ENCODE measurements at regions not wholly inside any gene's neighbourhood (a gene's known extent, or its start where the extent isn't known, plus 50 kb on each side); places are given as distances from the start of the nearest gene placed in this dataset.
A peak's percentile ranks its signal among the peaks of the same experiment; 100 is the strongest.

- no peak overlapping the region for H3K9ac ChIP-seq (ENCODE audit: insufficient read depth, low read length)
- H4K20me1 ChIP-seq (ENCODE audit: control insufficient read depth, extremely low read depth, insufficient read depth, low read length), result no peaks in the 10 kb centered on the region
- no peaks in the 10 kb centered on the region for H3K27me3 ChIP-seq (ENCODE audit: control insufficient read depth, insufficient read depth, low read length)
- H2AFZ ChIP-seq (ENCODE audit: low read length), result no peak overlapping the region
- H3K36me3 ChIP-seq (ENCODE audit: control insufficient read depth, insufficient read depth, low read length), result no peaks in the 10 kb centered on the region
- DNase-seq (ENCODE audit: low read depth in 2 of 2), result peak in 1 of 2 donors; percentile 21
- H3K9me3 ChIP-seq (ENCODE audit: control insufficient read depth, insufficient read depth, low read depth, low read length), result no peaks in the 10 kb centered on the region
- H3K4me3 ChIP-seq (replicated peaks in 1 of 4; ENCODE audit: control extremely low read depth in 1 of 4, insufficient read depth in 1 of 4, low read depth in 3 of 4, low read length in 4 of 4), result no peak overlapping the region
- H3K27ac ChIP-seq (ENCODE audit: insufficient read depth, low read length), result no peak overlapping the region
- H3K79me2 ChIP-seq (ENCODE audit: control insufficient read depth, insufficient read depth, low read length), result no peaks in the 10 kb centered on the region
- no peak for TF ChIP-seq EZH2 (IDR thresholded peaks at IDR 0.05; ENCODE audit: low read length, missing control alignments)
- TF ChIP-seq CTCF (conservative IDR thresholded peaks at IDR 0.05 in 1 of 2, IDR thresholded peaks at IDR 0.05 in 1 of 2; ENCODE audit: low read depth in 1 of 2, low read length in 2 of 2), result no peak
- H3K4me1 ChIP-seq (ENCODE audit: control insufficient read depth, extremely low read depth, insufficient read depth, low read length), result no peaks in the 10 kb centered on the region
- no peak overlapping the region for H3K4me2 ChIP-seq (ENCODE audit: extremely low read depth, insufficient read depth, low read length)
Measured at GRCh38 chr13:75129331-75129730, 352.6 kb downstream of the TBC1D4 start.

- no peak overlapping the region for H3K9ac ChIP-seq (ENCODE audit: insufficient read depth, low read length)
- H3K4me3 ChIP-seq (replicated peaks in 1 of 4; ENCODE audit: control extremely low read depth in 1 of 4, insufficient read depth in 1 of 4, low read depth in 3 of 4, low read length in 4 of 4), result no peak overlapping the region
- TF ChIP-seq CTCF (conservative IDR thresholded peaks at IDR 0.05 in 1 of 2, IDR thresholded peaks at IDR 0.05 in 1 of 2; ENCODE audit: low read depth in 1 of 2, low read length in 2 of 2), result no peak
- TF ChIP-seq EZH2 (IDR thresholded peaks at IDR 0.05; ENCODE audit: low read length, missing control alignments), result no peak
- H3K4me1 ChIP-seq (ENCODE audit: control insufficient read depth, extremely low read depth, insufficient read depth, low read length), result no peaks in the 10 kb centered on the region
- no peaks in the 10 kb centered on the region for H3K79me2 ChIP-seq (ENCODE audit: control insufficient read depth, insufficient read depth, low read length)
- H2AFZ ChIP-seq (ENCODE audit: low read length), result no peak overlapping the region
- H3K27me3 ChIP-seq (ENCODE audit: control insufficient read depth, insufficient read depth, low read length), result no peaks in the 10 kb centered on the region
- no peak overlapping the region for H3K4me2 ChIP-seq (ENCODE audit: extremely low read depth, insufficient read depth, low read length)
- DNase-seq (ENCODE audit: low read depth in 2 of 2), result no peak
- H3K9me3 ChIP-seq (ENCODE audit: control insufficient read depth, insufficient read depth, low read depth, low read length), result no peaks in the 10 kb centered on the region
- H4K20me1 ChIP-seq (ENCODE audit: control insufficient read depth, extremely low read depth, insufficient read depth, low read length), result no peaks in the 10 kb centered on the region
- no peak overlapping the region for H3K27ac ChIP-seq (ENCODE audit: insufficient read depth, low read length)
- no peaks in the 10 kb centered on the region for H3K36me3 ChIP-seq (ENCODE audit: control insufficient read depth, insufficient read depth, low read length)
Measured at GRCh38 chr13:75124415-75124814, 357.6 kb downstream of the TBC1D4 start.

- DNase-seq (ENCODE audit: low read depth in 2 of 2), result no peak
- H4K20me1 ChIP-seq (ENCODE audit: control insufficient read depth, extremely low read depth, insufficient read depth, low read length), result no peaks in the 10 kb centered on the region
- H3K4me1 ChIP-seq (ENCODE audit: control insufficient read depth, extremely low read depth, insufficient read depth, low read length), result no peaks in the 10 kb centered on the region
- no peak overlapping the region for H3K4me3 ChIP-seq (replicated peaks in 1 of 4; ENCODE audit: control extremely low read depth in 1 of 4, insufficient read depth in 1 of 4, low read depth in 3 of 4, low read length in 4 of 4)
- no peak for TF ChIP-seq EZH2 (IDR thresholded peaks at IDR 0.05; ENCODE audit: low read length, missing control alignments)
- no peak for TF ChIP-seq CTCF (conservative IDR thresholded peaks at IDR 0.05 in 1 of 2, IDR thresholded peaks at IDR 0.05 in 1 of 2; ENCODE audit: low read depth in 1 of 2, low read length in 2 of 2)
- H3K9me3 ChIP-seq (ENCODE audit: control insufficient read depth, insufficient read depth, low read depth, low read length), result no peaks in the 10 kb centered on the region
- no peaks in the 10 kb centered on the region for H3K27me3 ChIP-seq (ENCODE audit: control insufficient read depth, insufficient read depth, low read length)
- H3K9ac ChIP-seq (ENCODE audit: insufficient read depth, low read length), result no peak overlapping the region
- no peak overlapping the region for H3K4me2 ChIP-seq (ENCODE audit: extremely low read depth, insufficient read depth, low read length)
- H3K79me2 ChIP-seq (ENCODE audit: control insufficient read depth, insufficient read depth, low read length), result no peaks in the 10 kb centered on the region
- H2AFZ ChIP-seq (ENCODE audit: low read length), result no peak overlapping the region
- H3K36me3 ChIP-seq (ENCODE audit: control insufficient read depth, insufficient read depth, low read length), result no peaks in the 10 kb centered on the region
- H3K27ac ChIP-seq (ENCODE audit: insufficient read depth, low read length), result no peak overlapping the region
Measured at GRCh38 chr13:75123428-75123827, 358.5 kb downstream of the TBC1D4 start.

Data from fibroblast of lung (primary cell).